Astrocyte (in vitro differentiated cells and primary cell): ENCODE measurements at regions not wholly inside any gene's neighbourhood (a gene's known extent, or its start where the extent isn't known, plus 50 kb on each side); places are given as distances from the start of the nearest gene placed in this dataset.

Experiments
- EZH2 ChIP-seq: IDR thresholded peaks from 2 replicates; pipeline ENCODE4 v1.6.1; 2012; ENCODE audit warnings: mild to moderate bottlenecking, low read length, inconsistent platforms; ENCODE audit not compliant: insufficient read depth
- TF ChIP-seq, protein P1 (sequence below): IDR thresholded peaks from 2 replicates; pipeline ENCODE4 v1.5.1; 2011; ENCODE audit warnings: low read depth, mild to moderate bottlenecking, inconsistent platforms, low read length, moderate library complexity; ENCODE audit not compliant: insufficient read depth

DNA sequence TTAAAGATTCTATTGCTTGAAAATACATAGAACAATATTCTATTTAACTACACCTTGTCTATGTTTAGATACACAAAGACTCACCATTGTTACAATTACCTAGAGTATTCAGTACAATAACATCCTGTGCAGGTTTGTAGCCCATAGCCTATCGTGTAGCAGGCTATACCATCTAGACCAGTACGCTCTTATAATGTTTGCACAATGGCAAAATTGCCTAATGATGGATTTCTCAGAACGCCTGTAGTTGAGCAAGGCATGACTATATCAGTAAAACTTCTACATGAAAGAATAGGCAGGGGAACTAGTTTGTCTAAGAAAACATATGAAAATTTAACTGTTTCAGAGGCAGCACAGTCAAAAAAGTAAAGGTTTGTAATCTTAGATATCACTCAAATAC, 375.9 kb downstream of the DAD1 start:
- TF ChIP-seq, protein P1, sequence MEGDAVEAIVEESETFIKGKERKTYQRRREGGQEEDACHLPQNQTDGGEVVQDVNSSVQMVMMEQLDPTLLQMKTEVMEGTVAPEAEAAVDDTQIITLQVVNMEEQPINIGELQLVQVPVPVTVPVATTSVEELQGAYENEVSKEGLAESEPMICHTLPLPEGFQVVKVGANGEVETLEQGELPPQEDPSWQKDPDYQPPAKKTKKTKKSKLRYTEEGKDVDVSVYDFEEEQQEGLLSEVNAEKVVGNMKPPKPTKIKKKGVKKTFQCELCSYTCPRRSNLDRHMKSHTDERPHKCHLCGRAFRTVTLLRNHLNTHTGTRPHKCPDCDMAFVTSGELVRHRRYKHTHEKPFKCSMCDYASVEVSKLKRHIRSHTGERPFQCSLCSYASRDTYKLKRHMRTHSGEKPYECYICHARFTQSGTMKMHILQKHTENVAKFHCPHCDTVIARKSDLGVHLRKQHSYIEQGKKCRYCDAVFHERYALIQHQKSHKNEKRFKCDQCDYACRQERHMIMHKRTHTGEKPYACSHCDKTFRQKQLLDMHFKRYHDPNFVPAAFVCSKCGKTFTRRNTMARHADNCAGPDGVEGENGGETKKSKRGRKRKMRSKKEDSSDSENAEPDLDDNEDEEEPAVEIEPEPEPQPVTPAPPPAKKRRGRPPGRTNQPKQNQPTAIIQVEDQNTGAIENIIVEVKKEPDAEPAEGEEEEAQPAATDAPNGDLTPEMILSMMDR: no peak
- no peak for TF ChIP-seq EZH2
